Right renal cortex interstitium (tissue), 3 donors: ENCODE measurements at regions not wholly inside any gene's neighbourhood (a gene's known extent, or its start where the extent isn't known, plus 50 kb on each side); places are given as distances from the start of the nearest gene placed in this dataset.
A peak's percentile ranks its signal among the peaks of the same experiment; 100 is the strongest.

Experiments
- DNase-seq, 3 donors: peaks; one replicate each; pipeline ENCODE4 v3.0.0-alpha.2; 2013; ENCODE audit warnings: low read depth in 3 of 3, low spot score in 2 of 3

GRCh38 chr1:87712261-87713010 lies 383.8 kb downstream of the LMO4 start:
- DNase-seq: no peak

- DNase-seq: no peak
These were observed 385.6 kb downstream of the LMO4 start for GRCh38 chr1:87714278-87714677.

GRCh38 chr1:87715052-87715451 lies 386.4 kb downstream of the LMO4 start:
- no peak for DNase-seq

DNA sequence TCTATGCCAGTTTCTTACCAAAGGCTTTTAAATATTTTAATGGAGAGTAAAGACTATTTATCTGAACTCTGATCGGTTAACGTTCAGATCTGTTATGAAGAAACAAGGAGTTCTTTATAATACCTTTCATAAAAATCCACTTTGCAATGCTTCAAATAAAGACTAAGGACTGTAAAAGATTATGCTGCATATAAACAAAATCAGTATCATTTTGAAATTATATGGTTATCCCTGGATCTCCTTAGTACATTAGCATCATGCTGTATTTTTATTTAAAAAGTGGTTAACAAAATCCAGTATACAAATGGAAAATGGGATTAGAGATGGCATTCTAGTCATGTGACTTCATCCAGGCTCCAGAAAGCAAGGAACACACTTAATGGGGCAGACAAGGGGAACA lies 386.8 kb downstream of the LMO4 start:
- no peak for DNase-seq

- no peak for DNase-seq
These were observed 388.5 kb downstream of the LMO4 start for GRCh38 chr1:87717157-87717670.

GRCh38 chr1:87718241-87718950 lies 389.7 kb downstream of the LMO4 start:
- no peak for DNase-seq

DNA sequence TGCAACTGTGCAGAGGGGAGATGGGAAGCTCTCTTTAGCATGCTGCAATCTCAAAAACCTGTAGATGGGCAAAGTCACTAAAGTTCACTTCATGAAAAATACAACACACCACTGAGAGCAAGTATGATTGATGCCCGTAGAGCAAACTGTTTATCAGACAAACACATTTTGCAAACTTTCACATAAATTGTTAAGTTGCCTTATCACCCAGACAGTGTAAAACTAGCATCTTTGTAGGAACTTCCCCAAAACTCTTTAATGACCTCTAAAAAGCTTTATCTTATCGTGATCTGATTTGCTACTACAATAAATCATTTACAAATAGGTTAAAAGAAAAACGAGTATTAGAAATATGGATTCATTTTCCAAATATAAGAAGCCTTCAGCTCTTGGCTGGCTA lies 391.0 kb downstream of the LMO4 start:
- no peak for DNase-seq

GRCh38 chr1:87720561-87720960 lies 391.9 kb downstream of the LMO4 start:
- no peak for DNase-seq

GRCh38 chr1:87723193-87723592 lies 394.5 kb downstream of the LMO4 start:
- DNase-seq: no peak

GRCh38 chr1:87728169-87728568 lies 399.5 kb downstream of the LMO4 start:
- DNase-seq: no peak

DNA sequence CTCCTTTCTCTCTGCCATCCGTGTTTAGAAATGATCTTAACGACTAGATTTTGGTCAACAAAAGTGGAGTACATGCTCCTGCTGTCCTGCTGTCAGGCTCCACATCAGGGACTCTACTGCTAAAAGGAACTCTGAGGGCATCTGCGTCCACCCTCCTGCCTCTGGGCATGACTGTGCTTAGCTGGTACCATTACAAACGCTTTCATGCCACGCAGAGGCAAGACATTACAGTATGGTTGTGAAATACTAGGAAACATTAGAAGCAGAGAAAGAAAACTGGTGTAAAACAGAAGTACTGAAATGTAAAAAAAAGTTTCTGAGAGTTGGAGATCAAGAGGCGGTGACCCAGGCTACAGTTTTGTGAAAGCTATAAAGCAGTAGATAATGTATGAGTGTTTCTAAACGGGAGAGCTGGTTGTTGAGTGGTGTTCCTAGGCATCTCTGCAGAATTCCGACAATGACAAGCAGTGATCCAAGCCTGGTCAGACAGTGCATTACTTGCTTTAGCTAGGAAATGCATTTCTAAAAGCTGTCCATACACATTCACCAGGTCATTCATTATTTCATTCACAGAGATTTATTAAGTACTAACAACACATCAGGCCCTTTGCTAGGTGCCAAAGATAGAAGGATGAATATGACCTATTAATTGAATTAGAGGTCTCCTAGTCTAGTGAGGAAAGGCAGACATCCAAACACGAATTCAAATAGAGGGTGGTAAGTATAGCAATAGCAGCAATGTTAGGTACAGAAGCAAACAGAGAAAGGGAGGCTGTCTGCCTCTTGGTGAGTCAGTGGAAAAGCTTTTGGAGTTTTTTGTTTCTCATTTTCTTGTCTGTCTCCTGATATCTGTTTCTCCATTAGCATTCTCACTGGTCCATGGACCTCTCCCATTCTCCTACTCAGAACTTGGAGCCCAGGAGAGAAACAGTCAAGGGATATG lies 401.9 kb downstream of the LMO4 start:
- DNase-seq: no peak

GRCh38 chr1:87733386-87733785 lies 404.7 kb downstream of the LMO4 start:
- no peak for DNase-seq

- DNase-seq: no peak
These were observed 407.1 kb downstream of the LMO4 start for GRCh38 chr1:87735750-87736149.

- no peak for DNase-seq
These were observed 410.5 kb downstream of the LMO4 start for GRCh38 chr1:87739141-87739540.

GRCh38 chr1:87739704-87740103 lies 411.0 kb downstream of the LMO4 start:
- no peak for DNase-seq

DNA sequence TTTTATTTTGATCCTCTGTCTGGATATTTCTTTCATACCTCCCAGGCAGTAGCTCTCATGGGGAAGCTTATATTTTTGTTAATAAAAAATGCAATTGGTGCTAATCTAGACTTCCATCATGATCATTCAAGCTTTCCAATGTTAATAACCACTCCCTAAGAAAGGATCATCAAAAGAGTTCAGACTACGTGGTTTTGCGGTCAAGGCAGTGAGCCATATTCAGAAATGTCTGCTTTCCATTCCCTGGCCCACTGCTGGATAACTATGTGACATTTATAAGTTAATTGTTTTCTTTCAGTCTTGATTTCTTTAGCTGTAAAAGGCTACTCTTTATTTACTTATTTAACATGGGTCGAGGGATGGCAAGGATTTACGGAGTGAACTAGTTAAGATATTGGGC lies 414.6 kb downstream of the LMO4 start:
- DNase-seq: no peak

DNA sequence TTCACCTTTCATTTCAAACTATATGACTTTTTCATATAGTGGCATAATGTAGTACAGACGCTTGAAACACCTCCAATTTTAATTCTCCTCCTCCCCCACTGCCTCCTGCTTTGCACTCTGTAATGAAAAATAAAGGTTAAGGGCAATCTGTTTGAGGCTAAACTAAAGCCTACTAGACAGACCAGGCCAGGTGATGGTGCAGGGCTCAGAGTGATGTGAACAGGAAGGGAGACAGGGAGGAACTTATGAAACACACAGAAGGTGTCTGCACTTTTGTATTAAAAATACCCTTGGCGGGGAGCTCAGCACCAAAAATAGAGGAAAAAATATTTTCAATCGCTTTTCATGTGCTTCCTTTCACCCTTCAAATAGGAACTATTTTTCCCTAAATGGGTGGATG lies 415.4 kb downstream of the LMO4 start:
- DNase-seq: no peak

GRCh38 chr1:87744763-87745162 lies 416.1 kb downstream of the LMO4 start:
- no peak for DNase-seq

DNA sequence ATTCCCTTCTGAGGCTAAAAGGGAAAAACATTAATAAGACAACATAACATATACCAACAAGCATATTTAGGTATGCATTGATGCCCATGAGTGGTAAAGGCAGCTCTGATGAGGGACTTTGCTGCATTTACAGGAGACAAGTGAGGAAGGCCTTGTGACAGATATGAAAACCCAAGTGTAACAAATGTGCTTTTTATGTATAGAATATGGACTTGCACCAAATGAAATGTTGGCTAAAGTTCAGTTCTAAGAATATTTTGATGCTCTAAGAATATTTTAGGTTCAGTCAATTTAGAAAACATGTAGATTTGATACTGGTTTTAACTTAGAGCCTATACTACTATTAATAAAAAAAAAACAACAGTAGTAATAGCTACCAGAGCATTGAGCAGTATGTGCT lies 424.7 kb downstream of the LMO4 start:
- DNase-seq: no peak

DNA sequence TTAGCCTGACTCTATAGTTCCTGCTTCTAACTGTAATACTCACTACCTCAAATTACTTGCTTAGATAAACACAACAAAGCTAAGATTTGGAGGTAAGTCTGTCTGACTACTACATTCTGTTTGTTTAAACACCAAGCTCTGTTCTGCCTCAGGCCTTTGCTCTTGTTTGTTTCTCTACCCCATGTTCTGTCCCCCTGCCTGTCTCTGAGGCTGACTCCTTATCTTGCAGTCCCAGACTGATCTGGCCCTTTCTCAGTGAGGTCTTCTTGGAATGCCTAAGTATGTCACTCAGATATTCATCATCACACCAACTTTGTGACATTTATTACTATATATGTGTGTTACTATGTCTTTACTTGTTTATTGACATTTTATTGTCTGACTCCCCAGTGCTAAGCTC lies 425.5 kb downstream of the LMO4 start:
- DNase-seq: no peak

GRCh38 chr1:87757676-87758075 lies 429.0 kb downstream of the LMO4 start:
- DNase-seq: peak in 1 of 3 donors; percentile 7
